Peyer's patch (tissue), 4 donors: ENCODE measurements at regions not wholly inside any gene's neighbourhood (a gene's known extent, or its start where the extent isn't known, plus 50 kb on each side); places are given as distances from the start of the nearest gene placed in this dataset.

Source experiments
- CTCF ChIP-seq, 6 experiments: fragments of 450-650 bp in 4 of 6; fragments of 200-600 bp in 2 of 6; sonication (generic) in 1 of 6; IDR thresholded peaks; one replicate each; pipeline ENCODE4 v1.5.1; 2017 to 2019; ENCODE audit warnings: antibody characterized with exemption in 6 of 6, mild to moderate bottlenecking in 3 of 6, moderate library complexity in 1 of 6
- POLR2A ChIP-seq, 2 donors: fragments of 450-650 bp; IDR thresholded peaks; one replicate each; pipeline ENCODE4 v1.5.1; 2017; ENCODE audit warnings: antibody characterized with exemption in 2 of 2, mild to moderate bottlenecking in 2 of 2, moderate library complexity in 2 of 2

- TF ChIP-seq CTCF (IDR thresholded peaks at IDR 0.05) (no peak), POLR2A (IDR thresholded peaks at IDR 0.05) (no peak)
Measured at GRCh38 chr6:164926686-164927085, 382.7 kb downstream of the C6orf118 start.
